SK-N-SH treated with all-trans-retinoic acid at 6 μM for 48 hours (cell line): ENCODE measurements at regions not wholly inside any gene's neighbourhood (a gene's known extent, or its start where the extent isn't known, plus 50 kb on each side); places are given as distances from the start of the nearest gene placed in this dataset.

Experiments used
- ATAC-seq: fragments of 200-7000 bp; cut with Tn5 transposase; 3 replicates; pipeline ENCODE4 v1.9.1; 2020; ENCODE audit warnings: mild to moderate bottlenecking, moderate library complexity
- ARNTL ChIP-seq: fragments of 450-650 bp; formaldehyde crosslinking; IDR thresholded peaks from 2 replicates; pipeline ENCODE4 v1.5.0; 2020; ENCODE audit warnings: low read depth, mild to moderate bottlenecking, moderate library complexity, borderline replicate concordance
- CREB5 ChIP-seq: fragments of 250-450 bp; sonication (Bioruptor Pico); IDR thresholded peaks from 2 replicates; pipeline ENCODE4 v1.5.1; 2020; ENCODE audit warnings: low read depth, mild to moderate bottlenecking, moderate library complexity
- CSRNP3 ChIP-seq: fragments of 250-450 bp; sonication (Bioruptor Pico); IDR thresholded peaks from 2 replicates; pipeline ENCODE4 v1.5.1; 2021; ENCODE audit warnings: mild to moderate bottlenecking, moderate library complexity
- ESRRG ChIP-seq: fragments of 250-450 bp; sonication (Bioruptor Pico); IDR thresholded peaks from 2 replicates; pipeline ENCODE4 v1.6.1; 2021; ENCODE audit warnings: mild to moderate bottlenecking
- GLIS3 ChIP-seq: fragments of 250-450 bp; sonication (Bioruptor Pico); IDR thresholded peaks from 2 replicates; pipeline ENCODE4 v1.5.0; 2020; ENCODE audit warnings: mild to moderate bottlenecking, moderate library complexity
- OSR1 ChIP-seq: fragments of 250-450 bp; sonication (Bioruptor Pico); IDR thresholded peaks from 2 replicates; pipeline ENCODE4 v1.8.0; 2022; ENCODE audit warnings: moderate library complexity, mild to moderate bottlenecking, inconsistent platforms
- POU6F1 ChIP-seq: fragments of 250-450 bp; sonication (Bioruptor Pico); IDR thresholded peaks from 2 replicates; pipeline ENCODE4 v1.8.0; 2021; ENCODE audit warnings: low read depth, mild to moderate bottlenecking, moderate library complexity, borderline replicate concordance
- PPARA ChIP-seq: fragments of 250-450 bp; sonication (Bioruptor Pico); IDR thresholded peaks from 2 replicates; pipeline ENCODE4 v1.5.0; 2020; ENCODE audit warnings: mild to moderate bottlenecking, borderline replicate concordance
- RARB ChIP-seq: fragments of 250-450 bp; sonication (Bioruptor Pico); IDR thresholded peaks from 2 replicates; pipeline ENCODE4 v1.8.0; 2021; ENCODE audit warnings: mild to moderate bottlenecking, moderate library complexity
- SNAI2 ChIP-seq: fragments of 250-450 bp; sonication (Bioruptor Pico); IDR thresholded peaks from 2 replicates; pipeline ENCODE4 v1.5.0; 2020; ENCODE audit warnings: mild to moderate bottlenecking, moderate library complexity
- TCF4 ChIP-seq: fragments of 250-450 bp; sonication (Bioruptor Pico); IDR thresholded peaks from 2 replicates; pipeline ENCODE4 v1.8.0; 2021; ENCODE audit warnings: mild to moderate bottlenecking, moderate library complexity, borderline replicate concordance
- TOX ChIP-seq: fragments of 250-450 bp; sonication (Bioruptor Pico); IDR thresholded peaks from 2 replicates; pipeline ENCODE4 v1.8.0; 2021; ENCODE audit warnings: mild to moderate bottlenecking, moderate library complexity, borderline replicate concordance
- TSHZ2 ChIP-seq: fragments of 250-450 bp; sonication (Bioruptor Pico); IDR thresholded peaks from 2 replicates; pipeline ENCODE4 v1.5.0; 2020; ENCODE audit warnings: mild to moderate bottlenecking, moderate library complexity
- ZC3H10 ChIP-seq: fragments of 250-450 bp; sonication (Bioruptor Pico); IDR thresholded peaks from 2 replicates; pipeline ENCODE4 v1.5.1; 2021; ENCODE audit warnings: mild to moderate bottlenecking, moderate library complexity
- ZFP3 ChIP-seq: fragments of 250-450 bp; sonication (Bioruptor Pico); IDR thresholded peaks from 2 replicates; pipeline ENCODE4 v1.5.0; 2020; ENCODE audit warnings: mild to moderate bottlenecking, moderate library complexity
- ZFP30 ChIP-seq: fragments of 450-650 bp; formaldehyde crosslinking; IDR thresholded peaks from 2 replicates; pipeline ENCODE4 v1.5.0; 2022; ENCODE audit warnings: mild to moderate bottlenecking, moderate library complexity
- ZNF565 ChIP-seq: fragments of 450-650 bp; formaldehyde crosslinking; conservative IDR thresholded peaks from 2 replicates; pipeline ENCODE4 v1.5.0; 2020; ENCODE audit warnings: low read depth, mild to moderate bottlenecking, moderate library complexity
- ZNF70 ChIP-seq: fragments of 450-650 bp; formaldehyde crosslinking; IDR thresholded peaks from 2 replicates; pipeline ENCODE4 v1.5.0; 2020; ENCODE audit warnings: mild to moderate bottlenecking, moderate library complexity
- ZNF8 ChIP-seq: fragments of 450-650 bp; formaldehyde crosslinking; IDR thresholded peaks from 2 replicates; pipeline ENCODE4 v1.5.0; 2020; ENCODE audit warnings: mild to moderate bottlenecking, moderate library complexity

- ATAC-seq = no peak
- TF ChIP-seq GLIS3 (CRISPR knock-in tag) = no peak
- TF ChIP-seq, all 23 proteins: peak for 0
Measured at GRCh38 chrX:99795495-99795894, 614.6 kb downstream of the PCDH19 start.

- no peak for ATAC-seq
- TF ChIP-seq PPARA (CRISPR knock-in tag) = no peak
- TF ChIP-seq SNAI2 = no peak
- no peak for TF ChIP-seq POU6F1 (CRISPR knock-in tag)
- TF ChIP-seq OSR1 (CRISPR knock-in tag) = no peak
- TF ChIP-seq TSHZ2 (CRISPR knock-in tag) = no peak
- TF ChIP-seq ESRRG = no peak
- TF ChIP-seq, all 23 proteins: peak for 0
Measured at GRCh38 chrX:99782516-99783040, 627.5 kb downstream of the PCDH19 start.

- TF ChIP-seq POU6F1 (CRISPR knock-in tag) (no peak), CREB5 (CRISPR knock-in tag) (no peak), ZFP3 (CRISPR knock-in tag) (no peak), TOX (CRISPR knock-in tag) (no peak)
- ATAC-seq = no peak
Measured at GRCh38 chrX:99777912-99778311, 632.2 kb downstream of the PCDH19 start.

- no peak for ATAC-seq
- TF ChIP-seq GLIS3 (CRISPR knock-in tag) (no peak), CSRNP3 (CRISPR knock-in tag) (no peak), ZNF8 (no peak), ZC3H10 (CRISPR knock-in tag) (no peak), POU6F1 (CRISPR knock-in tag) (no peak), RARB (CRISPR knock-in tag) (no peak)
Measured at GRCh38 chrX:99761731-99762130, 648.3 kb downstream of the PCDH19 start.

- ATAC-seq = no peak
Measured at GRCh38 chrX:99752776-99753175, 657.3 kb downstream of the PCDH19 start.

More at GRCh38 chrX:99752776-99753175, 657.3 kb downstream of the PCDH19 start:
- TF ChIP-seq RARB (CRISPR knock-in tag) (no peak), ZFP3 (CRISPR knock-in tag) (no peak), ZNF70 (CRISPR knock-in tag) (no peak), TSHZ2 (CRISPR knock-in tag) (no peak), ESRRG (no peak), ZFP30 (no peak), ARNTL (no peak), TCF4 (CRISPR knock-in tag) (no peak), ZNF565 (CRISPR knock-in tag) (no peak)
